ENCODE measurements at regions not wholly inside any gene's neighbourhood (a gene's known extent, or its start where the extent isn't known, plus 50 kb on each side); places are given as distances from the start of the nearest gene placed in this dataset.

- DNase-seq (ENCODE audit: extremely low read depth, low read depth): no peak
- no peak for TF ChIP-seq CTCF (IDR thresholded peaks at IDR 0.05; ENCODE audit: low read depth, low read length, missing control alignments)
- no peak overlapping the region for H3K4me3 ChIP-seq (replicated peaks; ENCODE audit: low read depth, low read length)
Observed at GRCh38 chr11:116694349-116694725, 78.5 kb downstream of the BUD13 start.

GRCh38 chr11:116693593-116694348 is 79.0 kb downstream of the BUD13 start:
- TF ChIP-seq CTCF (IDR thresholded peaks at IDR 0.05; ENCODE audit: low read depth, low read length, missing control alignments): no peak
- H3K4me3 ChIP-seq (replicated peaks; ENCODE audit: low read depth, low read length): no peak overlapping the region
- DNase-seq (ENCODE audit: extremely low read depth, low read depth): no peak

DNA sequence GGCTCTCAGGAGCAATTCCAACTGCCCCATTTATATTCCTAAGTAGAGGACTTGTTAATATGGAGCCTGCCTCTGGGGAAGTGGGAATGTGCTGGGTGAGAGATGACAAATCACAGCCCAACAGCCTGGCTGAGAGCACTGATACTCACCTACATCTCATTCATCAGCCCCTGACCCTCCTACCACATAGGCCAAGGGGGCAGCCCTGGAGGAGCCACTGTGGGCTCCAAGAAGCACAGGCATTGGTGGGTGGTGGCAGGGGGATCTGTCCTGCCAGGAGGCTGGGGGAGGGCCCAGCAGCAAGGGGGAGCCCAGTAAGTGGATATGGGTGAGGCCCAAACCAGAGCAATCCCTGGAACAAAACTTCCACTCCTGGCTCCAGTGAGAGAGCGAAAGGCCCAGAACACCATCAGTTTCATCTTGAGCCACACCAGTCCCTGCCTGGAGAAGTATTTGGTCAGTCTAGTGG is 79.7 kb downstream of the BUD13 start:
- no peak overlapping the region for H3K4me3 ChIP-seq (replicated peaks; ENCODE audit: low read depth, low read length)
- no peak for TF ChIP-seq CTCF (IDR thresholded peaks at IDR 0.05; ENCODE audit: low read depth, low read length, missing control alignments)
- no peak for DNase-seq (ENCODE audit: extremely low read depth, low read depth)

DNA sequence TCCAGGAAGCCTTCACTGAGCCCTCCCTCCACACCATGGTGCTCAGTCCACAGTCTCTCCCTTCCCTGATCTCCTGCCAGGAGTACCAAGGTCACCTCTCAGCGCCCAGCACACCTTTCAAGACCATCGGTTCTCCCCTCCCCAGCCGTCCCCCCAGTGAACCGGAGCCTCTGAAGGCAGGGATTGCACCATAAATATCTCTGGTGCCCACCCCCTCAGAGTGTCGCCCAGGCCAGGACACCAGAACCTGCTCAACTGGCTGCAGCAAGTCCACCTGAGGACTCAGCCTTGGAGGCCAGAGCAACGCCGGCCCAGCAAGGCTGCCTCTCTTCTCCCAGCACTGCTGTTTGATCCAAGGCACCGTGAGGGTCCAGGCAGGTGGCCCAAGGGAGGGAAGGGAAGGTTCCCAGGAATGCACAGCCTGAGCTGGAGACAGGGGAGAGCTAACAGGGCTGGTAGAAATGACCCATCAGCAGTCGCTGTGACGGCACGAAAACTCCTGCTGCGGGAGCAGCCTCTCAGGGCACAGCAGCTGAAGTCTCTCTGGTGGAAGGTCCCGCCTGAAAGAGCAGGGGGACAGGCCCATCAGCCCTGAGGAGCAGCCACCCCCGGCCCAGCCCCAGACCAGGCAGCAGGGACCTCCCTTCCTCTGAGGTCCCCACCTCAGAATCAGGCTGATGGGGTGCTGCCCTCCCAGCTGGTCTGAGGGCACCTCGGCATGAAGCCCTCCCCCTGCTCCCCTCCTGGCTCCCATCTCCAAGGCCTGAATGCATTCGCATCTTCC is 80.3 kb downstream of the BUD13 start:
- no peak for DNase-seq (ENCODE audit: extremely low read depth, low read depth)
- no peak overlapping the region for H3K4me3 ChIP-seq (replicated peaks; ENCODE audit: low read depth, low read length)
- TF ChIP-seq CTCF (IDR thresholded peaks at IDR 0.05; ENCODE audit: low read depth, low read length, missing control alignments): no peak

- DNase-seq (ENCODE audit: extremely low read depth, low read depth): no peak
- no peak overlapping the region for H3K4me3 ChIP-seq (replicated peaks; ENCODE audit: low read depth, low read length)
- TF ChIP-seq CTCF (IDR thresholded peaks at IDR 0.05; ENCODE audit: low read depth, low read length, missing control alignments): peak; percentile 86
Observed at GRCh38 chr11:116691771-116692177, 81.0 kb downstream of the BUD13 start.

- H3K4me3 ChIP-seq (replicated peaks; ENCODE audit: low read depth, low read length): no peak overlapping the region
- no peak for TF ChIP-seq CTCF (IDR thresholded peaks at IDR 0.05; ENCODE audit: low read depth, low read length, missing control alignments)
- no peak for DNase-seq (ENCODE audit: extremely low read depth, low read depth)
Observed at GRCh38 chr11:116690611-116691010, 82.2 kb downstream of the BUD13 start.
